ENCODE measurements at regions not wholly inside any gene's neighbourhood (a gene's known extent, or its start where the extent isn't known, plus 50 kb on each side); places are given as distances from the start of the nearest gene placed in this dataset.

GRCh38 chr6:79818471-79818870, 128.9 kb downstream of the ELOVL4 start:
- Histone ChIP-seq H3K36me3 (ENCODE audit: control insufficient read depth, insufficient read depth, low read length) (no peaks in the 10 kb centered on the region), H3K4me1 (peaks cover 10% of the 10 kb centered on the region), H3K9me3 (no peaks in the 10 kb centered on the region), H3K27me3 (replicated peaks; ENCODE audit: control insufficient read depth, insufficient read depth, low read length) (no peaks in the 10 kb centered on the region), H3K4me3 (ENCODE audit: low read depth, low read length) (no peak overlapping the region)
- CTCF ChIA-PET = no interaction called here
- no peaks in the 10 kb centered on the region for H3K9me3 Mint-ChIP-seq (ENCODE audit: unreplicated experiment)
- intact Hi-C loops (cut with micrococcal nuclease; ENCODE audit: unreplicated experiment) = loop anchor here (10.0 kb wide), 2 partner anchors 334 to 634 kb away; no protein-coding TSS in a partner anchor
- POLR2A ChIA-PET = no interaction called here
- no peak overlapping the region for H3K27ac Mint-ChIP-seq (ENCODE audit: unreplicated experiment)
- H3K27me3 Mint-ChIP-seq (ENCODE audit: insufficient read depth, unreplicated experiment) = no peaks in the 10 kb centered on the region
- peaks cover 10% of the 10 kb centered on the region for H3K4me1 Mint-ChIP-seq (ENCODE audit: low read depth, unreplicated experiment)
- DNase-seq = no peak
- no TSS peak for BruUV-seq (replicated peaks)
- TF ChIP-seq, protein P1, sequence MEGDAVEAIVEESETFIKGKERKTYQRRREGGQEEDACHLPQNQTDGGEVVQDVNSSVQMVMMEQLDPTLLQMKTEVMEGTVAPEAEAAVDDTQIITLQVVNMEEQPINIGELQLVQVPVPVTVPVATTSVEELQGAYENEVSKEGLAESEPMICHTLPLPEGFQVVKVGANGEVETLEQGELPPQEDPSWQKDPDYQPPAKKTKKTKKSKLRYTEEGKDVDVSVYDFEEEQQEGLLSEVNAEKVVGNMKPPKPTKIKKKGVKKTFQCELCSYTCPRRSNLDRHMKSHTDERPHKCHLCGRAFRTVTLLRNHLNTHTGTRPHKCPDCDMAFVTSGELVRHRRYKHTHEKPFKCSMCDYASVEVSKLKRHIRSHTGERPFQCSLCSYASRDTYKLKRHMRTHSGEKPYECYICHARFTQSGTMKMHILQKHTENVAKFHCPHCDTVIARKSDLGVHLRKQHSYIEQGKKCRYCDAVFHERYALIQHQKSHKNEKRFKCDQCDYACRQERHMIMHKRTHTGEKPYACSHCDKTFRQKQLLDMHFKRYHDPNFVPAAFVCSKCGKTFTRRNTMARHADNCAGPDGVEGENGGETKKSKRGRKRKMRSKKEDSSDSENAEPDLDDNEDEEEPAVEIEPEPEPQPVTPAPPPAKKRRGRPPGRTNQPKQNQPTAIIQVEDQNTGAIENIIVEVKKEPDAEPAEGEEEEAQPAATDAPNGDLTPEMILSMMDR (IDR thresholded peaks at IDR 0.05; ENCODE audit: insufficient read depth in 1 of 2, low read depth in 1 of 2, low read length in 1 of 2, severe bottlenecking in 1 of 2, unreplicated experiment in 1 of 2) = no peak
- no peak overlapping the region for H3K4me3 Mint-ChIP-seq (ENCODE audit: unreplicated experiment)
- no peaks in the 10 kb centered on the region for H3K36me3 Mint-ChIP-seq (ENCODE audit: insufficient read depth, unreplicated experiment)

DNA sequence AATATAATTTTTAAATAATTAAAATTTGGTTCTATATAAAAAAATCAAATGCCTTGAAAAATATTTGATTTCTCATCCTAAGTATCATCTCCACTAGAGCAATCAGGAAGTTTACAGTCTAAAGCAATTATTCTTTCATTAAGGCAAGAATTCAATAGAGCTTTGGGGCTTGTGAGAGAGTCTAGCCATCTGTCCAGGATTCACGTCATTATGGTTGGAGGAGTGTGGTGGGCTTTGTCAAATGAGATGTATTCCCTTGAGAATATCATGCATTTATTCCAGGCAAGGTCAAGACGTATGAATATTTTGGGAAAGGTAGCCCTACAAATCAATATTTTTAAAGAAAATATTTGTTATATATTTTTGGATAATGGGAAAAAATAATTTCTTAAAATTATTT, 132.4 kb downstream of the ELOVL4 start:
- no peaks in the 10 kb centered on the region for H3K27me3 Mint-ChIP-seq (ENCODE audit: insufficient read depth, unreplicated experiment)
- H3K27ac Mint-ChIP-seq (ENCODE audit: unreplicated experiment) = no peak overlapping the region
- H3K4me3 Mint-ChIP-seq (ENCODE audit: unreplicated experiment) = no peak overlapping the region
- Histone ChIP-seq H3K27me3 (replicated peaks; ENCODE audit: control insufficient read depth, insufficient read depth, low read length) (no peaks in the 10 kb centered on the region), H3K36me3 (ENCODE audit: control insufficient read depth, insufficient read depth, low read length) (no peaks in the 10 kb centered on the region), H3K9me3 (no peaks in the 10 kb centered on the region), H3K4me1 (no peaks in the 10 kb centered on the region), H3K4me3 (ENCODE audit: low read depth, low read length) (no peak overlapping the region)
- H3K4me1 Mint-ChIP-seq (ENCODE audit: low read depth, unreplicated experiment) = no peaks in the 10 kb centered on the region
- ChIA-PET CTCF (no interaction called here), POLR2A (no interaction called here)
- intact Hi-C loops (cut with micrococcal nuclease; ENCODE audit: unreplicated experiment) = loop anchor here (1.0 to 10.0 kb wide), 5 partner anchors 36 to 630 kb away; no protein-coding TSS in a partner anchor
- DNase-seq = no peak
- TF ChIP-seq, protein P1 (IDR thresholded peaks at IDR 0.05; ENCODE audit: insufficient read depth in 1 of 2, low read depth in 1 of 2, low read length in 1 of 2, severe bottlenecking in 1 of 2, unreplicated experiment in 1 of 2) = no peak
- no peaks in the 10 kb centered on the region for H3K36me3 Mint-ChIP-seq (ENCODE audit: insufficient read depth, unreplicated experiment)
- no TSS peak for BruUV-seq (replicated peaks)
- no peaks in the 10 kb centered on the region for H3K9me3 Mint-ChIP-seq (ENCODE audit: unreplicated experiment)

- no peaks in the 10 kb centered on the region for H3K9me3 Mint-ChIP-seq (ENCODE audit: unreplicated experiment)
- ChIA-PET CTCF (no interaction called here), POLR2A (no interaction called here)
- H3K27ac Mint-ChIP-seq (ENCODE audit: unreplicated experiment) = no peak overlapping the region
- Histone ChIP-seq H3K9me3 (no peaks in the 10 kb centered on the region), H3K4me1 (no peaks in the 10 kb centered on the region), H3K4me3 (ENCODE audit: low read depth, low read length) (no peak overlapping the region), H3K27me3 (replicated peaks; ENCODE audit: control insufficient read depth, insufficient read depth, low read length) (no peaks in the 10 kb centered on the region), H3K36me3 (ENCODE audit: control insufficient read depth, insufficient read depth, low read length) (no peaks in the 10 kb centered on the region)
- H3K4me3 Mint-ChIP-seq (ENCODE audit: unreplicated experiment) = no peak overlapping the region
- TF ChIP-seq, protein P1 (IDR thresholded peaks at IDR 0.05; ENCODE audit: insufficient read depth in 1 of 2, low read depth in 1 of 2, low read length in 1 of 2, severe bottlenecking in 1 of 2, unreplicated experiment in 1 of 2) = peak; percentile 79 to 91
- intact Hi-C loops (cut with micrococcal nuclease; ENCODE audit: unreplicated experiment) = loop anchor here (1.0 to 10.0 kb wide), 5 partner anchors 35 to 629 kb away; no protein-coding TSS in a partner anchor
- peak; percentile 70 to 78 for DNase-seq
- H3K27me3 Mint-ChIP-seq (ENCODE audit: insufficient read depth, unreplicated experiment) = no peaks in the 10 kb centered on the region
- H3K36me3 Mint-ChIP-seq (ENCODE audit: insufficient read depth, unreplicated experiment) = no peaks in the 10 kb centered on the region
- no TSS peak for BruUV-seq (replicated peaks)
- H3K4me1 Mint-ChIP-seq (ENCODE audit: low read depth, unreplicated experiment) = no peaks in the 10 kb centered on the region
Observed at GRCh38 chr6:79813854-79814709, 133.3 kb downstream of the ELOVL4 start.

All from Caco-2 (cell line).